ENCODE measurements at regions not wholly inside any gene's neighbourhood (a gene's known extent, or its start where the extent isn't known, plus 50 kb on each side); places are given as distances from the start of the nearest gene placed in this dataset.

GRCh38 chr12:126474703-126475102, 1409.5 kb downstream of the AACS start:
- TF ChIP-seq CTCF (IDR thresholded peaks at IDR 0.05) = no peak
- TF ChIP-seq POLR2AphosphoS5 (IDR thresholded peaks at IDR 0.05) = no peak

Measured in prostate gland (tissue), 2 donors.